NAMALWA (cell line): ENCODE measurements at regions not wholly inside any gene's neighbourhood (a gene's known extent, or its start where the extent isn't known, plus 50 kb on each side); places are given as distances from the start of the nearest gene placed in this dataset.

ENCODE experiments used
- DNase-seq: peaks from one replicate; pipeline ENCODE4 v3.0.0-alpha.2; 2015; ENCODE audit warnings: low spot score

GRCh38 chr3:168844894-168845482 is 749.3 kb upstream of the GOLIM4 start:
- no peak for DNase-seq

GRCh38 chr3:168844472-168844871 is 748.7 kb upstream of the GOLIM4 start:
- DNase-seq, result peak; percentile 19

GRCh38 chr3:168843481-168843880 is 747.8 kb upstream of the GOLIM4 start:
- no peak for DNase-seq

GRCh38 chr3:168839653-168840052 is 743.9 kb upstream of the GOLIM4 start:
- DNase-seq, result no peak

- DNase-seq, result no peak
These were observed 738.8 kb upstream of the GOLIM4 start for GRCh38 chr3:168834558-168834957.

- no peak for DNase-seq
These were observed 733.2 kb upstream of the GOLIM4 start for GRCh38 chr3:168828943-168829342.

GRCh38 chr3:168828536-168828935 is 732.8 kb upstream of the GOLIM4 start:
- DNase-seq, result no peak

- no peak for DNase-seq
These were observed 732.3 kb upstream of the GOLIM4 start for GRCh38 chr3:168828014-168828413.

- DNase-seq, result no peak
These were observed 728.4 kb upstream of the GOLIM4 start for GRCh38 chr3:168824107-168824506.

GRCh38 chr3:168823466-168823865 is 727.7 kb upstream of the GOLIM4 start:
- DNase-seq, result no peak

GRCh38 chr3:168820810-168821415 is 725.2 kb upstream of the GOLIM4 start:
- DNase-seq, result no peak

- no peak for DNase-seq
These were observed 721.5 kb upstream of the GOLIM4 start for GRCh38 chr3:168817177-168817576.

GRCh38 chr3:168815946-168816345 is 720.2 kb upstream of the GOLIM4 start:
- no peak for DNase-seq

GRCh38 chr3:168813225-168813802 is 717.6 kb upstream of the GOLIM4 start:
- no peak for DNase-seq

GRCh38 chr3:168812234-168812633 is 716.5 kb upstream of the GOLIM4 start:
- DNase-seq, result no peak

- no peak for DNase-seq
These were observed 712.9 kb upstream of the GOLIM4 start for GRCh38 chr3:168808596-168808995.

GRCh38 chr3:168807448-168807847 is 711.7 kb upstream of the GOLIM4 start:
- no peak for DNase-seq

GRCh38 chr3:168806871-168807270 is 711.1 kb upstream of the GOLIM4 start:
- no peak for DNase-seq

- no peak for DNase-seq
These were observed 707.8 kb upstream of the GOLIM4 start for GRCh38 chr3:168803536-168803935.

- no peak for DNase-seq
These were observed 707.0 kb upstream of the GOLIM4 start for GRCh38 chr3:168802766-168803165.

GRCh38 chr3:168801794-168802193 is 706.1 kb upstream of the GOLIM4 start:
- no peak for DNase-seq

GRCh38 chr3:168796339-168796738 is 700.6 kb upstream of the GOLIM4 start:
- DNase-seq, result no peak

GRCh38 chr3:168794427-168794826 is 698.7 kb upstream of the GOLIM4 start:
- no peak for DNase-seq

GRCh38 chr3:168782193-168782592 is 686.5 kb upstream of the GOLIM4 start:
- DNase-seq, result no peak
